ENCODE measurements at regions not wholly inside any gene's neighbourhood (a gene's known extent, or its start where the extent isn't known, plus 50 kb on each side); places are given as distances from the start of the nearest gene placed in this dataset.

- TF ChIP-seq, protein P1, sequence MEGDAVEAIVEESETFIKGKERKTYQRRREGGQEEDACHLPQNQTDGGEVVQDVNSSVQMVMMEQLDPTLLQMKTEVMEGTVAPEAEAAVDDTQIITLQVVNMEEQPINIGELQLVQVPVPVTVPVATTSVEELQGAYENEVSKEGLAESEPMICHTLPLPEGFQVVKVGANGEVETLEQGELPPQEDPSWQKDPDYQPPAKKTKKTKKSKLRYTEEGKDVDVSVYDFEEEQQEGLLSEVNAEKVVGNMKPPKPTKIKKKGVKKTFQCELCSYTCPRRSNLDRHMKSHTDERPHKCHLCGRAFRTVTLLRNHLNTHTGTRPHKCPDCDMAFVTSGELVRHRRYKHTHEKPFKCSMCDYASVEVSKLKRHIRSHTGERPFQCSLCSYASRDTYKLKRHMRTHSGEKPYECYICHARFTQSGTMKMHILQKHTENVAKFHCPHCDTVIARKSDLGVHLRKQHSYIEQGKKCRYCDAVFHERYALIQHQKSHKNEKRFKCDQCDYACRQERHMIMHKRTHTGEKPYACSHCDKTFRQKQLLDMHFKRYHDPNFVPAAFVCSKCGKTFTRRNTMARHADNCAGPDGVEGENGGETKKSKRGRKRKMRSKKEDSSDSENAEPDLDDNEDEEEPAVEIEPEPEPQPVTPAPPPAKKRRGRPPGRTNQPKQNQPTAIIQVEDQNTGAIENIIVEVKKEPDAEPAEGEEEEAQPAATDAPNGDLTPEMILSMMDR (IDR thresholded peaks at IDR 0.05) = no peak
- TF ChIP-seq SIN3A (IDR thresholded peaks at IDR 0.05; ENCODE audit: borderline replicate concordance, insufficient read depth, low read depth, low read length) (no peak), POLR2AphosphoS5 (IDR thresholded peaks at IDR 0.05; ENCODE audit: low read depth, low read length) (no peak), TCF7L2 (IDR thresholded peaks at IDR 0.05; ENCODE audit: low read depth, low read length) (no peak)
- TF ChIP-seq, protein P2, sequence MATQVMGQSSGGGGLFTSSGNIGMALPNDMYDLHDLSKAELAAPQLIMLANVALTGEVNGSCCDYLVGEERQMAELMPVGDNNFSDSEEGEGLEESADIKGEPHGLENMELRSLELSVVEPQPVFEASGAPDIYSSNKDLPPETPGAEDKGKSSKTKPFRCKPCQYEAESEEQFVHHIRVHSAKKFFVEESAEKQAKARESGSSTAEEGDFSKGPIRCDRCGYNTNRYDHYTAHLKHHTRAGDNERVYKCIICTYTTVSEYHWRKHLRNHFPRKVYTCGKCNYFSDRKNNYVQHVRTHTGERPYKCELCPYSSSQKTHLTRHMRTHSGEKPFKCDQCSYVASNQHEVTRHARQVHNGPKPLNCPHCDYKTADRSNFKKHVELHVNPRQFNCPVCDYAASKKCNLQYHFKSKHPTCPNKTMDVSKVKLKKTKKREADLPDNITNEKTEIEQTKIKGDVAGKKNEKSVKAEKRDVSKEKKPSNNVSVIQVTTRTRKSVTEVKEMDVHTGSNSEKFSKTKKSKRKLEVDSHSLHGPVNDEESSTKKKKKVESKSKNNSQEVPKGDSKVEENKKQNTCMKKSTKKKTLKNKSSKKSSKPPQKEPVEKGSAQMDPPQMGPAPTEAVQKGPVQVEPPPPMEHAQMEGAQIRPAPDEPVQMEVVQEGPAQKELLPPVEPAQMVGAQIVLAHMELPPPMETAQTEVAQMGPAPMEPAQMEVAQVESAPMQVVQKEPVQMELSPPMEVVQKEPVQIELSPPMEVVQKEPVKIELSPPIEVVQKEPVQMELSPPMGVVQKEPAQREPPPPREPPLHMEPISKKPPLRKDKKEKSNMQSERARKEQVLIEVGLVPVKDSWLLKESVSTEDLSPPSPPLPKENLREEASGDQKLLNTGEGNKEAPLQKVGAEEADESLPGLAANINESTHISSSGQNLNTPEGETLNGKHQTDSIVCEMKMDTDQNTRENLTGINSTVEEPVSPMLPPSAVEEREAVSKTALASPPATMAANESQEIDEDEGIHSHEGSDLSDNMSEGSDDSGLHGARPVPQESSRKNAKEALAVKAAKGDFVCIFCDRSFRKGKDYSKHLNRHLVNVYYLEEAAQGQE (IDR thresholded peaks at IDR 0.05; ENCODE audit: insufficient read depth in 1 of 2, low read depth in 2 of 2, low read length in 1 of 2) = no peak
Measured at GRCh38 chr15:81916451-81916850, 129.4 kb downstream of the MEX3B start.
